BE2C (cell line): ENCODE measurements at regions not wholly inside any gene's neighbourhood (a gene's known extent, or its start where the extent isn't known, plus 50 kb on each side); places are given as distances from the start of the nearest gene placed in this dataset.

ENCODE experiments used
- DNase-seq: peaks from one replicate; pipeline ENCODE4 v3.0.0-alpha.2; 2020
- H3K27me3 ChIP-seq: fragments of 250-450 bp; sonication (Bioruptor Pico); 2 replicates; pipeline ENCODE4 v1.5.1; 2020; ENCODE audit warnings: mild to moderate bottlenecking
- H3K36me3 ChIP-seq: fragments of 250-450 bp; sonication (Bioruptor Pico); 2 replicates; pipeline ENCODE4 v1.5.1; 2020; ENCODE audit warnings: mild to moderate bottlenecking
- H3K4me1 ChIP-seq: fragments of 250-450 bp; sonication (Bioruptor Pico); 2 replicates; pipeline ENCODE4 v1.5.1; 2020
- H3K4me3 ChIP-seq: 2 replicates; pipeline ENCODE4 v1.5.1; 2011; ENCODE audit warnings: low read depth, low read length
- H3K9me3 ChIP-seq: fragments of 250-450 bp; sonication (Bioruptor Pico); 2 replicates; pipeline ENCODE4 v1.5.1; 2020
- CTCF ChIP-seq: IDR thresholded peaks from 2 replicates; pipeline ENCODE4 v1.5.1; 2012; ENCODE audit warnings: mild to moderate bottlenecking, low read depth, low read length

- Histone ChIP-seq H3K4me1 (no peaks in the 10 kb centered on the region), H3K27me3 (no peaks in the 10 kb centered on the region), H3K36me3 (no peaks in the 10 kb centered on the region), H3K9me3 (no peaks in the 10 kb centered on the region), H3K4me3 (no peak overlapping the region)
- TF ChIP-seq CTCF = no peak
- DNase-seq = no peak
Measured at GRCh38 chr14:84404246-84404645, 1125.7 kb upstream of the FLRT2 start.

- no peak for DNase-seq
- no peak for TF ChIP-seq CTCF
- no peak overlapping the region for H3K4me3 ChIP-seq
- H3K27me3 ChIP-seq = no peaks in the 10 kb centered on the region
- no peaks in the 10 kb centered on the region for H3K9me3 ChIP-seq
- no peaks in the 10 kb centered on the region for H3K4me1 ChIP-seq
- no peaks in the 10 kb centered on the region for H3K36me3 ChIP-seq
Measured at GRCh38 chr14:84409435-84409834, 1120.5 kb upstream of the FLRT2 start.

- DNase-seq = no peak
- H3K4me1 ChIP-seq = no peaks in the 10 kb centered on the region
- no peaks in the 10 kb centered on the region for H3K9me3 ChIP-seq
- TF ChIP-seq CTCF = no peak
- H3K27me3 ChIP-seq = no peaks in the 10 kb centered on the region
- no peak overlapping the region for H3K4me3 ChIP-seq
- no peaks in the 10 kb centered on the region for H3K36me3 ChIP-seq
Measured at GRCh38 chr14:84410344-84410743, 1119.6 kb upstream of the FLRT2 start.

- DNase-seq = no peak
- TF ChIP-seq CTCF = no peak
- no peaks in the 10 kb centered on the region for H3K36me3 ChIP-seq
- no peak overlapping the region for H3K4me3 ChIP-seq
- no peaks in the 10 kb centered on the region for H3K4me1 ChIP-seq
- H3K9me3 ChIP-seq = no peaks in the 10 kb centered on the region
- H3K27me3 ChIP-seq = no peaks in the 10 kb centered on the region
Measured at GRCh38 chr14:84420221-84420620, 1109.7 kb upstream of the FLRT2 start.

GRCh38 chr14:84421621-84422020, 1108.3 kb upstream of the FLRT2 start:
- no peaks in the 10 kb centered on the region for H3K9me3 ChIP-seq
- H3K36me3 ChIP-seq = no peaks in the 10 kb centered on the region
- H3K27me3 ChIP-seq = no peaks in the 10 kb centered on the region
- TF ChIP-seq CTCF = no peak
- H3K4me1 ChIP-seq = no peaks in the 10 kb centered on the region
- H3K4me3 ChIP-seq = no peak overlapping the region
- DNase-seq = no peak

- no peak for TF ChIP-seq CTCF
- no peak for DNase-seq
- H3K27me3 ChIP-seq = no peaks in the 10 kb centered on the region
- H3K9me3 ChIP-seq = no peaks in the 10 kb centered on the region
- H3K4me3 ChIP-seq = no peak overlapping the region
- no peaks in the 10 kb centered on the region for H3K36me3 ChIP-seq
- H3K4me1 ChIP-seq = no peaks in the 10 kb centered on the region
Measured at GRCh38 chr14:84425968-84426367, 1104.0 kb upstream of the FLRT2 start.
